IMR-90 (cell line): ENCODE measurements at regions not wholly inside any gene's neighbourhood (a gene's known extent, or its start where the extent isn't known, plus 50 kb on each side); places are given as distances from the start of the nearest gene placed in this dataset.
A peak's percentile ranks its signal among the peaks of the same experiment; 100 is the strongest.

Experiments used
- ATAC-seq: fragments of 200-7000 bp; cut with Tn5 transposase; 2 replicates; pipeline ENCODE4 v1.9.1; 2020; ENCODE audit warnings: low read depth, mild to moderate bottlenecking, moderate library complexity
- BruUV-seq: library from RNA; stranded (reverse); fragments of 400-500 nt; replicated peaks from 2 replicates; lab custom pipeline; 2021; lab: Mats Ljungman, UMichigan
- CTCF ChIA-PET: fragments of 300-600 bp; formaldehyde crosslinking; extraction: SDS; loops from one replicate; lab custom pipeline; 2021; ENCODE audit warnings: antibody characterized with exemption; lab: Yijun Ruan, JAX
- POLR2A ChIA-PET: fragments of 300-600 bp; sonication (Branson Sonifier 250); formaldehyde crosslinking; loops from one replicate; lab custom pipeline; 2022; ENCODE audit warnings: antibody characterized with exemption; ENCODE audit not compliant: unreplicated experiment; lab: Charles Lee
- DNase-seq: peaks from one replicate; pipeline ENCODE4 v3.0.0; 2013
- H2AFZ ChIP-seq: replicated peaks from 2 replicates; pipeline ENCODE3; 2013; ENCODE audit warnings: low read length, mild to moderate bottlenecking; ENCODE audit not compliant: poor library complexity
- H2AK5ac ChIP-seq: 2 replicates; pipeline ENCODE4 v1.6.1; 2013; ENCODE audit warnings: low read depth, low read length, inconsistent platforms
- H2AK9ac ChIP-seq: replicated peaks from 2 replicates; pipeline ENCODE3; 2013; ENCODE audit warnings: mild to moderate bottlenecking, low read depth, low read length, moderate library complexity; ENCODE audit not compliant: poor library complexity
- H2BK120ac ChIP-seq: 2 replicates; pipeline ENCODE4 v1.6.1; 2013; ENCODE audit warnings: low read depth, low read length, inconsistent platforms
- H2BK15ac ChIP-seq: 3 replicates; pipeline ENCODE4 v1.6.1; 2013; ENCODE audit warnings: low read depth, low read length, inconsistent platforms
- H2BK20ac ChIP-seq: 2 replicates; pipeline ENCODE4 v1.6.1; 2013; ENCODE audit warnings: low read depth, mild to moderate bottlenecking, inconsistent platforms, low read length, moderate library complexity
- H2BK5ac ChIP-seq: 2 replicates; pipeline ENCODE4 v1.6.1; 2013; ENCODE audit warnings: mild to moderate bottlenecking, low read depth, low read length, inconsistent platforms; ENCODE audit not compliant: poor library complexity, severe bottlenecking
- H3K14ac ChIP-seq: replicated peaks from 2 replicates; pipeline ENCODE4 v1.6.1; 2013; ENCODE audit warnings: low read depth, low read length, inconsistent platforms
- H3K18ac ChIP-seq: 2 replicates; pipeline ENCODE4 v1.6.1; 2013; ENCODE audit warnings: low read depth, low read length, control low read depth
- H3K23ac ChIP-seq: 2 replicates; pipeline ENCODE4 v1.6.1; 2013; ENCODE audit warnings: low read depth, low read length, inconsistent platforms
- H3K27ac ChIP-seq: 2 replicates; pipeline ENCODE4 v1.5.1; 2013; ENCODE audit warnings: mild to moderate bottlenecking, control low read depth, low read length; ENCODE audit not compliant: insufficient read depth
- H3K27me3 ChIP-seq: 2 replicates; pipeline ENCODE4 v1.6.1; 2013; ENCODE audit warnings: low read length; ENCODE audit not compliant: control insufficient read depth, insufficient read depth
- H3K36me3 ChIP-seq: 2 replicates; pipeline ENCODE4 v1.6.1; 2013; ENCODE audit warnings: low read length, mixed read lengths; ENCODE audit not compliant: control insufficient read depth, insufficient read depth
- H3K4ac ChIP-seq: 2 replicates; pipeline ENCODE4 v1.6.1; 2013; ENCODE audit warnings: low read depth, low read length, inconsistent platforms
- H3K4me1 ChIP-seq: 2 replicates; pipeline ENCODE4 v1.6.1; 2013; ENCODE audit warnings: low read length, mixed read lengths; ENCODE audit not compliant: control insufficient read depth, insufficient read depth
- H3K4me2 ChIP-seq: 2 replicates; pipeline ENCODE4 v1.6.1; 2013; ENCODE audit warnings: low read depth, mild to moderate bottlenecking, control low read depth, low read length, moderate library complexity
- H3K4me3 ChIP-seq: 2 replicates; pipeline ENCODE4 v1.5.1; 2013; ENCODE audit warnings: low read depth, mild to moderate bottlenecking, control low read depth, low read length, moderate library complexity; ENCODE audit not compliant: insufficient read depth
- H3K56ac ChIP-seq: 2 replicates; pipeline ENCODE4 v1.6.1; 2013; ENCODE audit warnings: low read length, inconsistent platforms; ENCODE audit not compliant: insufficient read depth; ENCODE audit errors: extremely low read depth
- H3K79me1 ChIP-seq, 2 experiments: 2 replicates each; pipeline ENCODE4 v1.6.1; 2013; ENCODE audit warnings: low read length in 2 of 2, inconsistent platforms in 1 of 2, low read depth in 1 of 2
- H3K9ac ChIP-seq: 2 replicates; pipeline ENCODE4 v1.6.1; 2013; ENCODE audit warnings: low read depth, low read length, control low read depth
- H3K9me1 ChIP-seq: 2 replicates; pipeline ENCODE4 v1.6.1; 2013; ENCODE audit warnings: low read length, inconsistent platforms; ENCODE audit not compliant: insufficient read depth
- H3K9me3 ChIP-seq: 2 replicates; pipeline ENCODE4 v1.6.1; 2013; ENCODE audit warnings: low read length; ENCODE audit not compliant: control insufficient read depth, insufficient read depth
- H4K20me1 ChIP-seq: 2 replicates; pipeline ENCODE4 v1.6.1; 2013; ENCODE audit warnings: low read length, inconsistent platforms; ENCODE audit not compliant: insufficient read depth
- H4K5ac ChIP-seq: 2 replicates; pipeline ENCODE4 v1.6.1; 2013; ENCODE audit warnings: mild to moderate bottlenecking, low read depth, low read length, control low read depth
- H4K8ac ChIP-seq, 2 experiments: 2 replicates each; pipeline ENCODE4 v1.6.1; 2013; ENCODE audit warnings: low read depth in 2 of 2, low read length in 2 of 2, control low read depth in 1 of 2, inconsistent platforms in 1 of 2
- H4K91ac ChIP-seq: 2 replicates; pipeline ENCODE4 v1.6.1; 2013; ENCODE audit warnings: low read depth, low read length, inconsistent platforms; ENCODE audit not compliant: insufficient read depth
- CEBPB ChIP-seq: IDR thresholded peaks from 2 replicates; pipeline ENCODE4 v1.6.1; 2012; ENCODE audit warnings: low read depth, low read length, improper control_type of control experiment
- ELK1 ChIP-seq: fragments of 150-350 bp; IDR thresholded peaks from 2 replicates; pipeline ENCODE4 v1.6.1; 2016; ENCODE audit warnings: low read depth, mild to moderate bottlenecking, low read length, moderate library complexity, borderline replicate concordance
- MAFK ChIP-seq: IDR thresholded peaks from 2 replicates; pipeline ENCODE4 v1.6.1; 2012; ENCODE audit warnings: low read depth, low read length, improper control_type of control experiment
- POLR2A ChIP-seq: IDR thresholded peaks from 2 replicates; pipeline ENCODE4 v1.6.1; 2012; ENCODE audit warnings: mild to moderate bottlenecking, low read depth, low read length
- RAD21 ChIP-seq: IDR thresholded peaks from 2 replicates; pipeline ENCODE4 v1.6.1; 2012; ENCODE audit warnings: low read length, improper control_type of control experiment
- RCOR1 ChIP-seq: IDR thresholded peaks from 2 replicates; pipeline ENCODE4 v1.6.1; 2012; ENCODE audit warnings: mild to moderate bottlenecking, low read length, improper control_type of control experiment; ENCODE audit not compliant: insufficient replicate concordance
- RFX5 ChIP-seq: IDR thresholded peaks from 2 replicates; pipeline ENCODE4 v1.8.0; 2012; ENCODE audit warnings: low read depth, mild to moderate bottlenecking, low read length, moderate library complexity
- SMC3 ChIP-seq: fragments of 150-350 bp; IDR thresholded peaks from 2 replicates; pipeline ENCODE4 v1.6.1; 2016; ENCODE audit warnings: low read depth, mild to moderate bottlenecking, antibody characterized with exemption, low read length, moderate library complexity
- dilution Hi-C: fragments of 300-500 bp; cut with HindIII; formaldehyde crosslinking; loops from one replicate; pipeline ENCODE4 v1.14.3; 2018; ENCODE audit warnings: low sequenced_read_pairs; ENCODE audit not compliant: unreplicated experiment
- in situ Hi-C: fragments of 300-500 bp; cut with MboI; formaldehyde crosslinking; loops from 3 replicates; pipeline ENCODE4 v1.14.3; 2019; ENCODE audit warnings: low sequenced_read_pairs, inconsistent platforms, mixed read lengths
- intact Hi-C: fragments of 100-400 bp; cut with micrococcal nuclease; formaldehyde crosslinking; loops from 2 replicates; pipeline ENCODE4 v1.10.0; 2022
- TF ChIP-seq, protein P1 (sequence below): fragments of 150-350 bp; IDR thresholded peaks from 2 replicates; pipeline ENCODE4 v1.6.1; 2017; ENCODE audit warnings: mild to moderate bottlenecking, antibody characterized with exemption, low read length, low read depth

DNA sequence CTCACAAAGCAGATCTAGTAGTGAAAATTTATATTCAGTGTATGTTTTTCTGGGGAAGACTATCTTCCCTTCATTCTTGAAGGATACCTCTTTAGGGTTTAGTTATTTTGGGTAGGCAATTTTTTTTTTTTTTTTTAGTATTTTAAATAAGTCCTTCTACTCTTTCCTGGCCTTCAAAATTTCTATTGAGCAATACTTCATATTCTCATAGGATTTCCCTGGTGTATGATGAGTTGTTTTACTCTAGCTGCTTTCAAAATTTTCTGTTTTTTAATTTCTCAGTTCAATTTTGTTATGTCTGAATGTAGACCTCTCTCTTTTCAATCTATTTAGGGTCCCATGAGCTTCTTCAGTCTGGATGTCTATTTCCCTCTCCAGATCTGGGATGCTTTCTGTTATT lies 74.3 kb upstream of the PLSCR4 start:
- Histone ChIP-seq H3K4me1 (no peaks in the 10 kb centered on the region), H3K56ac (no peak overlapping the region), H3K9ac (no peak overlapping the region), H3K27me3 (no peaks in the 10 kb centered on the region), H2BK120ac (no peak overlapping the region), H2AK9ac (no peak overlapping the region), H3K14ac (no peak overlapping the region), H4K5ac (no peak overlapping the region), H3K9me1 (peaks cover 3% of the 10 kb centered on the region; the same call in 1 of the 2 replicates), H4K8ac (no peak overlapping the region), H3K27ac (no peak overlapping the region), H3K9me3 (no peaks in the 10 kb centered on the region), H4K91ac (no peak overlapping the region), H2BK20ac (no peak overlapping the region), H3K18ac (no peak overlapping the region), H3K36me3 (no peaks in the 10 kb centered on the region), H2AK5ac (no peak overlapping the region), H3K4me2 (no peak overlapping the region), H3K4me3 (no peak overlapping the region), H2AFZ (no peak overlapping the region), H3K4ac (no peak overlapping the region), H3K79me1 (no peaks in the 10 kb centered on the region), H4K20me1 (no peaks in the 10 kb centered on the region), H2BK5ac (no peak overlapping the region), H3K23ac (no peak overlapping the region), H2BK15ac (no peak overlapping the region)
- intact Hi-C loops (no loop called here), in situ Hi-C loops (no loop called here), dilution Hi-C loops (no loop called here)
- ChIA-PET CTCF (no interaction called here), POLR2A (no interaction called here)
- ATAC-seq (no peak), DNase-seq (no peak)
- TF ChIP-seq RFX5 = no peak
- TF ChIP-seq, protein P1, sequence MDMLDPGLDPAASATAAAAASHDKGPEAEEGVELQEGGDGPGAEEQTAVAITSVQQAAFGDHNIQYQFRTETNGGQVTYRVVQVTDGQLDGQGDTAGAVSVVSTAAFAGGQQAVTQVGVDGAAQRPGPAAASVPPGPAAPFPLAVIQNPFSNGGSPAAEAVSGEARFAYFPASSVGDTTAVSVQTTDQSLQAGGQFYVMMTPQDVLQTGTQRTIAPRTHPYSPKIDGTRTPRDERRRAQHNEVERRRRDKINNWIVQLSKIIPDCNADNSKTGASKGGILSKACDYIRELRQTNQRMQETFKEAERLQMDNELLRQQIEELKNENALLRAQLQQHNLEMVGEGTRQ = no peak
- 0 out of 2 replicates have a peak, but pooled peaks have one; percentile 19 for TF ChIP-seq CEBPB
- TF ChIP-seq SMC3 = no peak
- no peak for TF ChIP-seq RAD21
- TF ChIP-seq RCOR1 = no peak
- TF ChIP-seq ELK1 = no peak
- no peak for TF ChIP-seq POLR2A
- TF ChIP-seq MAFK = no peak
- BruUV-seq = no TSS peak
